Epithelial cell of prostate (primary cell): ENCODE measurements at regions not wholly inside any gene's neighbourhood (a gene's known extent, or its start where the extent isn't known, plus 50 kb on each side); places are given as distances from the start of the nearest gene placed in this dataset.
"Not testable (repeated sequence)": the region's sequence is repeated elsewhere in the genome, so short reads cannot be mapped to it uniquely, and the experiment has no call there.

Source experiments
- DNase-seq: peaks from one replicate; pipeline ENCODE4 v3.0.0-alpha.2; 2011; ENCODE audit warnings: low read depth, low spot score
- H3K27ac ChIP-seq: fragments of 450-650 bp; 2 replicates; pipeline ENCODE4 v1.5.1; 2017; ENCODE audit warnings: mild to moderate bottlenecking

- DNase-seq: no peak
Measured at GRCh38 chr10:45111509-45111908, 110.8 kb downstream of the ZNF22 start.

GRCh38 chr10:45117940-45118339 is 117.2 kb downstream of the ZNF22 start:
- DNase-seq, H3K27ac ChIP-seq: not testable (repeated sequence)

More at GRCh38 chr10:45111509-45111908, 110.8 kb downstream of the ZNF22 start:
- H3K27ac ChIP-seq: no peak overlapping the region

- DNase-seq: no peak
- H3K27ac ChIP-seq: no peak overlapping the region
Measured at GRCh38 chr10:45118929-45119328, 118.2 kb downstream of the ZNF22 start.

GRCh38 chr10:45122180-45122860 is 121.6 kb downstream of the ZNF22 start:
- not testable (repeated sequence) for DNase-seq, H3K27ac ChIP-seq

GRCh38 chr10:45135443-45136198 is 134.9 kb downstream of the ZNF22 start:
- DNase-seq: no peak
- no peak overlapping the region for H3K27ac ChIP-seq

- DNase-seq: no peak
- H3K27ac ChIP-seq: no peak overlapping the region
Measured at GRCh38 chr10:45136256-45136655, 135.5 kb downstream of the ZNF22 start.

- no peak for DNase-seq
- H3K27ac ChIP-seq: no peak overlapping the region
Measured at GRCh38 chr10:45144326-45145070, 143.8 kb downstream of the ZNF22 start.

GRCh38 chr10:45145143-45145542 is 144.4 kb downstream of the ZNF22 start:
- DNase-seq, H3K27ac ChIP-seq: not testable (repeated sequence)

GRCh38 chr10:45147000-45147399 is 146.3 kb downstream of the ZNF22 start:
- no peak for DNase-seq
- H3K27ac ChIP-seq: no peak overlapping the region

GRCh38 chr10:45150997-45151396 is 150.3 kb downstream of the ZNF22 start:
- DNase-seq: no peak
- no peak overlapping the region for H3K27ac ChIP-seq

GRCh38 chr10:45151467-45152214 is 150.9 kb downstream of the ZNF22 start:
- no peak for DNase-seq
- no peak overlapping the region for H3K27ac ChIP-seq

GRCh38 chr10:45152726-45153125 is 152.0 kb downstream of the ZNF22 start:
- no peak for DNase-seq
- H3K27ac ChIP-seq: no peak overlapping the region

GRCh38 chr10:45154502-45154901 is 153.8 kb downstream of the ZNF22 start:
- no peak for DNase-seq
- H3K27ac ChIP-seq: no peak overlapping the region

GRCh38 chr10:45155784-45156183 is 155.1 kb downstream of the ZNF22 start:
- no peak for DNase-seq
- H3K27ac ChIP-seq: no peak overlapping the region

- peak; percentile 69 for DNase-seq
- peak overlapping the region; percentile 44 for H3K27ac ChIP-seq
Measured at GRCh38 chr10:45160271-45160670, 155.1 kb downstream of the OR13A1 start.

- no peak overlapping the region for H3K27ac ChIP-seq
- no peak for DNase-seq
Measured at GRCh38 chr10:45163315-45163975, 152.0 kb downstream of the OR13A1 start.

- H3K27ac ChIP-seq, DNase-seq: not testable (repeated sequence)
Measured at GRCh38 chr10:45175520-45176118, 139.8 kb downstream of the OR13A1 start.

GRCh38 chr10:45179691-45180090 is 135.7 kb downstream of the OR13A1 start:
- H3K27ac ChIP-seq: no peak overlapping the region
- no peak for DNase-seq

GRCh38 chr10:45180507-45180906 is 134.9 kb downstream of the OR13A1 start:
- no peak overlapping the region for H3K27ac ChIP-seq
- no peak for DNase-seq
